ENCODE measurements at regions not wholly inside any gene's neighbourhood (a gene's known extent, or its start where the extent isn't known, plus 50 kb on each side); places are given as distances from the start of the nearest gene placed in this dataset.

DNA sequence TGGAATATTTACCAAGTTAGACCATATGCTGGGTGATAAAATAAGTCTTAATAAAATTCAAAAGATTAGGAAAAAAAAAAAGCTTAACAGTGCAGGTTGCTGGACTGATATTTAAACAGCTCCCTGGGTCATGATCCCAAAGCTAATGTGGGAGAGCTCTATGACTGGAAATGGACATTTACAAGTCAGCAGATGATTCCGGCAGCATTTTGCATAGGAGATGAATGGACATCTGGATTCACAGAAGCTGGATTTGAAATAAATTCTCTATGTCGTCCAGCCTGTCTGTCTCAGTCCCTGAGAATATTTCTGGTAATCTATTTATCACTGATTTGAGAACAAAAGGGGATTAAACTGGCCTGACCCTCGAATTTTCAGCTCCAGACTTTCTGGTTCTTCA, 52.3 kb upstream of the KLHL25 start:
- no peak for DNase-seq (ENCODE audit: low read depth)

- no peak for DNase-seq (ENCODE audit: low read depth)
Measured at GRCh38 chr15:85849946-85850345, 55.2 kb upstream of the KLHL25 start.

DNA sequence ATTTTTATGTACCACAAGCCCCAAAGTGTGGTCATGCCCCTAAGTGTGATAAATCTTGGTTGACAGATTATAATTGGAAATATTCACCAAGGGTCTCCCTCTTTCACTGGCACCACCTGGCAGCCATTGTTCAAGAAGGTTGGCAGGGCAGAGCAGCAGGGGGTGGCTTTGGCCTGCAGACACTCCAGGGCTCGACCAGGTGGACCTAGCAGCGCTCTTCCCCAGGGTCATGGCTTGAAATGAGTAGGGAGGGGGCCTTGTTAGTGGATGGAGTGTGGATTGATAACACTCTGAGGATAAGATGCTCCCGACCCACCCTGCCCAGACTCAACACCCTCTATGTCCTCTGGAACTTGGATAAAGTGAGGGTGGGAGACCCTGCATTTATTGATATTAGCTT, 58.2 kb upstream of the KLHL25 start:
- DNase-seq (ENCODE audit: low read depth) = no peak

DNA sequence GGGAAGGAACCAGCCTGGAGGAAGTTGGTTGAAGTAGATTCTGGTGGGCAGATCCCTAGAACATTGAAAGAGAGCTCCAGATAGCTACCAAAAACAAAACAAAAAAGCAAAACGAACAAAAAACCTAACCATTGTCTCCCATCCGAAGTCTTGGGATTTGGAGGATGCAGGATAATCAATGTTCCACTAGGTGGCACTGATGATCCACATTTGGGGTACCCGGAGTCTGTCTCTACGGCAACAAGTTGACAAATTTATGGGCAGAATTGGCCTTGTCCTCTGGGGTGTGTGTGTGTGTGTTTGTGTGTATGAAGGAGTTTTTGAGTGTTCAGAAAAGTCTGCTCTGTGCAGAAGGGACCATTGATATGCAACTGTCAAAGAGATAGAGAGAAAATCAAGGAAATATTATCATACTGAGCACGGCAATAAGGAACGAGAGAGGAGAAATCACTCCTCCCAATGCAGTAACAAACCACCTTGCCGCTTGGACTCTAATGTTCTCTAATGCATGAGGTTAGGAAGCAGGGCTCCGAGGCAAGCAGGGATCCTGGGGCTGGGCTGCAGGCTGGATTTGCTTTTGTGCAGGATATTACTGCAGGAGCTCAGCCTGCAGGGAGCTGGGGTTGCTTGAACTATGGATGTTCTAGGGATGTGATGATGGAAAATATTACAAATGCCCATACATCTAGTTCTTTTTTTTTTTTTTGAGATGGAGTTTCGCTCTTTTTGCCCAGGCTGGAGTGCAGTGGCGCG, 59.8 kb upstream of the KLHL25 start:
- peak; percentile 60 for DNase-seq (ENCODE audit: low read depth)

GRCh38 chr15:85858586-85859375, 64.1 kb upstream of the KLHL25 start:
- DNase-seq (ENCODE audit: low read depth) = peak; percentile 45

- DNase-seq (ENCODE audit: low read depth) = no peak
Measured at GRCh38 chr15:85859671-85860070, 64.9 kb upstream of the KLHL25 start.

DNA sequence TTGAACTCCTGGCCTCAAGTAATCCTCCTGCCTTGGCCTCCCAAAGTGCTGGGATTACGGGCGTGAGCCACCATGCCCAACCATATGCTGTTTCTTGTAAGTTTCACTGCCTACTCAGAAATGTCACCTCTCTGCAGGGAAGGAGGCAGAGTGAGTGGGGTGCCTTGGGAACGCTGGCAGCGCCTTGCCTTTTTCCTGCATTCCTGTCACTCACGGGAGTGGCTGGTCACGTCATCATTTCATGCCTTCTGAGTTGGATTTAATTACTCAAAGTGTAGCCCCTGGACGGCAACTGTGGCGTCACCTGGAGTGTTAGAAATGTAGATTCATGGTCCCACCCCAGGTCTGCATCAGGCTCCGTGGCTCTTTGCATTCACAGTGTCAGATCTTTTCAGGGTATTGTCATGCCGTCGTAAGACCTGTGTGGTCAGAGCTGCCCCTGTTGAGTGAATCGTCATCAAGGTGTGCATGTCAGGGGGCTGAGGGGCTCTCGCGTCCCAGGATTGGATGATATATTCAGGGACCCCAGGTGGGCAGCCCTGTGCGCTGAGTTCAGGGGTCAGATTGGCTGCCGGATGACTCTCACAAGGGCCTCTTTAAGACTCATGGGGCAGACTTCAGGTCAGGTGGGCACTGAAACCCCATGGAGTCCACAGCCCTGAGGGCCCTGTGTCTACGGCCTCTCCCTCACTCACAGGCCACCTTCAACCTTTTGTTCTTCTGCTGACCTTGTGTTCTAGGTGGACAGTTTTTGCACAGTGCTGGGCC, 65.9 kb upstream of the KLHL25 start:
- no peak for DNase-seq (ENCODE audit: low read depth)

DNA sequence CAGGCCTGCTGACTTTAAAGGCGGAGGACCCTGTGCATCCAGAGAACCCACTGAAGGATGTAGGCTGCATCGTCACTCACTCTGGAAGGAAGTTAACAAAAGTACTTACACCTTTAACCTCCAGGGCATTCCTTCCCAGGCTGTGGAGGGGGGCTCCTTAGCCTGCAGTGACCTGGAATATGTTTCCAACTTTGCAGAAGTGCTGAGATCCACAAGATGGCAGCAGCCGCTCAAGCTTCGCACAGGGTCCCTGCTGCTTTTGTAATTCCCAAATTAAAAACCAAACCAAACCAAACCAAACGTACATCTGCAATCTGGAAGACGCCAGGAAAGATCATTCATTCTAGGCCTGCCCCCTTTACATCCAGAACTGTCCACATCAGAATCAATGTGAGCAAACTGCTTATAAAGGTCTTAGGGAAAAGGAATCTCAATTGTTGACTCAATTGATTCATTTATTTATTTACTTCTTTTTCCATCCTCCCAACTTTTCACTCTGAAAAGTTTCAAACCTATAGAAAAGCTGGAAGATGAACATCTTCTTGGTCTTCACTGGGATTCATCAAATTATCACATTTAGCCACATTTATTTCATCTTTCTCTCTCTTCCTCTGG, 70.5 kb upstream of the KLHL25 start:
- peak; percentile 30 for DNase-seq (ENCODE audit: low read depth)

- DNase-seq (ENCODE audit: low read depth) = no peak
Measured at GRCh38 chr15:85867250-85867649, 72.5 kb upstream of the KLHL25 start.

GRCh38 chr15:85869124-85869523, 74.4 kb upstream of the KLHL25 start:
- no peak for DNase-seq (ENCODE audit: low read depth)

GRCh38 chr15:85870216-85871014, 75.7 kb upstream of the KLHL25 start:
- no peak for DNase-seq (ENCODE audit: low read depth)

DNA sequence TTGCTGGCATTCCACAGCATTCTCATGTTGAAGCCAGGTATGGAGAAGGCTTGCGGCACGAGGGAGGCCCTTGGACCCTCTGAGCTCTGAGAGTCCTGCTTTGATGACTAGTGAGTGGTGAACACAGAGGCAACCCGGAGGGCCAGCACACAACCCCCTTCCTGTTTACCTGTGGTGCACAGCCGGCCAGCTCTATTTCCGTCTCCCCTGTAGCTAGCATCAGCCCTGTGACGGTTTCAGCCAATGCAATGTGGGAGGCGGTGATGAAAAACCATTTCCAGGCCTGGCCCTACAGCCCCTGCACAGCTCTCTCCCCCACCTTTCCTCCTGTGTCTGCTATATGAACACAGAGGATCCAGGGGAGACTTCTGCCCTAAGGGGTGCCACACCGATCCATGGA, 76.8 kb upstream of the KLHL25 start:
- no peak for DNase-seq (ENCODE audit: low read depth)

DNA sequence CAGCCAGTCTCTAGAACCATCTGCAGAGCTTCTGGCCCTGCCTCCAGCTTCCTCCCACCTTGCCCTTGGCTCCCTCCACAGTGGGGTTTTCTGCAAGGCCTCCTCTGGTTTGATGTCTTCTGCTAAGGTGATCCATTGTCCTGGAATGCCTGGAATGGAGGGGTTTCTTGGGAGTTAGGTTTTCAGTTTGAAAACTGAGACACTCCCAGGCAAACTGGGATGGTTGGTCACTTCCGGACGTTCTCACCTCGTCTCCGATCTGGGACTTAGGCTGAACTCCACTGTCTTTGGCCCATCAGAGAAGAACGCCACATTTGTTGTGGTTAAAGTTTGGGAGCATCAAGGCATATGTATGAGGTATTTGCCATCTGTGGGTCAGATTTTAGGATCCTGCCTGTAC, 77.4 kb upstream of the KLHL25 start:
- no peak for DNase-seq (ENCODE audit: low read depth)

- DNase-seq (ENCODE audit: low read depth) = no peak
Measured at GRCh38 chr15:85874236-85874635, 79.5 kb upstream of the KLHL25 start.

GRCh38 chr15:85875756-85876155, 81.0 kb upstream of the KLHL25 start:
- no peak for DNase-seq (ENCODE audit: low read depth)

GRCh38 chr15:85878828-85879225, 84.1 kb upstream of the KLHL25 start:
- no peak for DNase-seq (ENCODE audit: low read depth)

DNA sequence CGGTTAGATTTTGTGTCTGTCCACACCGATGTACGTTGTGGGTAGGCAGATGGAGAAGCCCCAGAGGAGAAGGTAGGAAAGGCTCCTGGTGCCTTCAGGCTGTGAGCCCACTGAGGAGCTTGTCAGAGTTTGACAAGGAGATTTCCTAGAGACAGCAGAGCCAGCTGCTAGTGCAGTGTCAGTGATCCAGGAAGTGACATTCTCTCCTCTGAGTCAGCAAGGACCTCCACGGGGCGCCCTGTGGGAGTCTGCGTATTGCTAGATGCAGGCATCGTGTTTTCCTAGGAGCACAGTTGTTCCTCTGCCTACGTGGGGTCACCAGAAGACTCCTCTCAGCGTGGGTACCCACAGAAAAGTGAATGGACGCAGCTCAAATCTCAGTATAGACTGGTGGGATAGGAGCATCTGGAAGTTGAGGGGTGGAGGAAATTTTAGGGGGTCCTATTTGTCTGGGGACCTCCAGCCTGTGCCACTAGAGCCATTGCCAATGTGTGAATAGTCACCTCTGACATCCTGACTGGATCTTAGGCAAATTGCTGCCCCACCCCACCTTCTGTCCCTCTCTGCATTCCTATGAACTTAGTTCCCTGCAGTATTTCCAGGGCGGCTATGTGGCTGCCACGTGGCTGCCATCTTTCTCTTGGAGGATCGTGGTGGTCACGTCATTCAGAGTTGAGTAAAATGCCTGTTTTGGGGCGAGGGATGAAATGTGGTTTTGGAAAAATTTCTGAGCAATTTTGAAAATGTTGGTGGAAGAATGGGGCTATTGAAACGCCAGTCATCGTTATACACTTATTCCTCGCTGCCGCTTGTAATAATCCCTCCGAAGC, 84.8 kb upstream of the KLHL25 start:
- DNase-seq (ENCODE audit: low read depth) = no peak

GRCh38 chr15:85880501-85881190, 85.9 kb upstream of the KLHL25 start:
- DNase-seq (ENCODE audit: low read depth) = no peak

DNA sequence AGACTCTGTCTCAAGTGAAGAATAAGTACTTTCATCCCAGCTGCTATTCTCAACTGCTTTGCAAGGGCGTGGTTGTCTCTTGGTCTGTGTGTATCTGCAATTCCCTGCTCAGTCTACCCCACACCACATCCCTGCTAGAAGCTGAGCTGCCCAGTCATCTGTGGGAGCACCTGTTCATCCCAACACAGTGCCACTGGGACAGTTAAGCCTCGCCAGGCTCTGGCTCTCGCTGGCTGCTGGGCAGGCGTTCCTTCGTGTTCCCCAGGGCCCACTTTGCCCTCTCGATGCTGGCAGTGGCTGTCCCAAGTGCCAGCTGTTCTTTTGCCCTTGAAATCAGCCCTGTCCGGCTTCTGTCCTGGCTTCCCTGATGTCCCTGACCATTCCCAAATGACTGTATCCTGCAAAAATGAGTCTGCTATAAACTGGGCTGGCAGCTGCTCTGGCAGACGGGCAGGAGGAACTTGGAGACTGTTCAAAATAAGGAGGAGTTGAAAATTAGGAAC, 91.6 kb upstream of the KLHL25 start:
- DNase-seq (ENCODE audit: low read depth) = no peak
